Activated T-cell treated with anti-CD3 and anti-CD28 coated beads, Interleukin-2, amount 50 U/mL, for 48 hours (primary cell): ENCODE measurements at regions not wholly inside any gene's neighbourhood (a gene's known extent, or its start where the extent isn't known, plus 50 kb on each side); places are given as distances from the start of the nearest gene placed in this dataset.
A peak's percentile ranks its signal among the peaks of the same experiment; 100 is the strongest.

Experiments
- DNase-seq, 2 experiments: peaks; one replicate each; pipeline ENCODE4 v3.0.0-alpha.2; 2020

DNA sequence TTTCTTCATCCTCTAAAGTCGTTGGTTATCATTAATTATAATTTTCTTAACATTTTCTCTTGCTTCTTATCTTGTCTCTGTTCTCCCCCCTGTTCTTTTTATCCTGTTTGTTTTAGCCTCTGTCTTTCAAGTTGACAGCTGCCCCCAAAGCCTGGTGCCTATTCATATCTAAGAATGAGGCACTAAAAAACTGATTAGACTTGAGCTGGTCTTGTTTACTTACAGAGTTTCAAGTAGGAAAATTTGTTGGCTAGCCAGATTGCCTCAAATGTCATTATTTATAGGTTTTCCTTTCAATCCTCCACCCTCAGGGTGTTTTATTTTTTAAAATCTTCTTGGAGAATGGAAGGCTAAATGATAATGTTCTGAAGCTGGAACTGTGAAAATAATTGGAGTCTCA is 236.0 kb downstream of the UTP18 start:
- DNase-seq, result no peak

DNA sequence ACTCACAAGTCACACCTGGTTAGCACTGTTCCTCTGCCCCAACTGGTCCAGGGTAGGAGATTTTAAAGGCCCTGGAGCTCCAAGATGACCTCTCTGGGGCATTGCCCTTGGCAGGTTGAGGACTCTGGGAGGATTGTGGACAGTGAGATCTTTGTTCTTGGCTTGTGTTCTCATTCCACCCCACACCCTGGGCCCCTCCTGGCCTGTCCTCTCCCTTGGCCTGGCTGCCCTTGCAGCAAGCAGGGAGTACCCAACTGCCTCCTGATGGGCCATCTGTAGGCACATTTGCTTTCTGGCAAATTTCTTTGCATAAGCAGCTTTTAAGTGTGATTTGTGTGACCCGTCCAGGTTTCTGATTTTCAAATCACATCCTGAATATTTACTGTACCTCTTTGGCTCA is 239.6 kb downstream of the UTP18 start:
- DNase-seq, result no peak

DNA sequence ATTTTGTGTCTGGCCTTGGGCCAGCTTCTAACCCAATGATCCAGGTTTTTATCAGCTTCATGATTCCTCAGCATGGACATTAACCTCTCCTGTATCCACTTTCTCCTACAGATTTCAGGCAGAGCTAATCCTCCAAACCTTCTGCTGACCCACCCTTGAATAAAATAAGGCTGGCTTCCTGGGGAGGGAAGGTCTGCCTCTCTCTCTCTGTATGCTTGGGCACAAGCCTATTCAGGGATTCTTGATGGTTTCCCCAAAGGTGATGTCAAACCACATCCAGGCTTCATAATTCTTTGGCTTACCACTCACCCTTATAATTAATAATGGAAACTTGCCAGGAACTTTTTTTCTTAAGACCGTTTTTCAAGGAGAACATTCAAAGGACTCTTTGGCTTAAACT is 240.1 kb downstream of the UTP18 start:
- DNase-seq, result no peak

DNA sequence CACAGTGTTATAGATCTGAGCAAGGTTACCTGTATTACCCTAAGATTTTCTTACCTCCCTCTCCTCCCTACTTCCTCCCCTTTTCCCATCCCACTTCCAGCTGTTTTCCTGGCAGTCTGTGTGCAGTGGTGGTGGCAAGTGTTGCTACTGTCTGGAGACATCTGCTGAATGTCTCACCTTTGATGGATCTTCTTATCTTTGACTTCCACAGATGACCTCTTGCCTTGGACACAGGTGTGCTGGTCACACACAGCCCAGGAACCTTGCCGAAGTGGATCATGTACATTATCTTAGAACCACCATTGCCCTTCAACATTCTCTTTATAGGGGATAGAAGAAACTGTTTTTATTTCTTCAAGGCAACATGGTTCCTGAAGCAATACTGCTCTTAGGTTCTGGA is 245.1 kb downstream of the UTP18 start:
- no peak for DNase-seq

DNA sequence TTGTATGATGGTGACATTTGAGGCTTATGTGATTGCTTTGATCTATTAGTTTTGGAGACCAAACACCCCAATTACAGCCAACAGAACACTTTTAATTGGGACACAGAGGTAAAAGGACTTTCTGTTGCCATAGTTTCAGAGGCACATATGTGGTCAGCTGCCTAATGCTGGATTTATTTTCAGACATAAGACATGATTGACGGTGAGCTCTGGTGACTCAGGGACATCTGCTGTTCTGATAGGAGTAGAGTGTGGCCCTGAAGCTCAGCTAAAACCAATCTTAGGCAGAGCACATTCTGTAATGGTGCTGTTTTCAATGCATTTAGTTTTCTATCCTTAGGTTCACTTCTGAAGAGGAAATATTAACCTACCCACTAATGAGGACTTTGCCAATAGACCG is 247.1 kb downstream of the UTP18 start:
- no peak for DNase-seq

DNA sequence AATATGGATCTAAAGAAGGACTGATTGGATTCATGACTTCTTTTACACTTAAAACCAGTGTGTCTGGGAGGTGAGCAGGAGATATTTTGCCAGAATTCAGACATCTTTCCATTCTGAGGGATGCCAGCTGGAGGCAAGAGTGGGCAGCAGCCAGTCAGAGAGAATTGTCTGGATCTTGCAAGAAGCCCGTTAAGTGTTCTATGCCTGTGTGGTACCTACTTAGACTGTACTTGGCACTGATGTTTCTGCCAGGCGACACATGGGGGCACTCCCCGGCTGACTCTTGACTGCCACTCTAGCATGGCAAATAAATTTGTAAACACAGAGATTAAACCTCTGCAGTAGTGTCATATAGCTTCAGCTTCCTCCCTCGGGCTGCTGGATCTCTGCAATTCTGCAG is 247.7 kb downstream of the UTP18 start:
- no peak for DNase-seq

DNA sequence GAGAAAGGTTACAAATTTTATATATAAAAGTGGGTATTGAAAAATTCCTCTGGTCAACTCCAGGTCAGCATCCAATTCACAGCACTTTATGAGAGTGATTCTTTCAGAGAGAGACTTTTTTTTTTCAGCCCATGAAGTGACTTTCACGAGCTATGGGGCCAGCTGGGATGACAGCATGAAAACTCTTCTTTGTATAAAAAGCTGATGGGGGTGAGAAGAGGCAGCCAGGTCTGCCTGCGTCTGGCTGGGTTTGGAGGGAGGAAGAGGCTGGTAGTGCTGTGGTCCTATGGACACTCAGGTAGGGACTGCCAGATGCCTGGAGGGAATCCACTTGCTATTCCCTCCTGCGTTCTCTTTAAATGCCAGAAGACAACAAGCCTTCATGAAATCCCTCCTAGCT is 250.6 kb downstream of the UTP18 start:
- DNase-seq, result no peak

DNA sequence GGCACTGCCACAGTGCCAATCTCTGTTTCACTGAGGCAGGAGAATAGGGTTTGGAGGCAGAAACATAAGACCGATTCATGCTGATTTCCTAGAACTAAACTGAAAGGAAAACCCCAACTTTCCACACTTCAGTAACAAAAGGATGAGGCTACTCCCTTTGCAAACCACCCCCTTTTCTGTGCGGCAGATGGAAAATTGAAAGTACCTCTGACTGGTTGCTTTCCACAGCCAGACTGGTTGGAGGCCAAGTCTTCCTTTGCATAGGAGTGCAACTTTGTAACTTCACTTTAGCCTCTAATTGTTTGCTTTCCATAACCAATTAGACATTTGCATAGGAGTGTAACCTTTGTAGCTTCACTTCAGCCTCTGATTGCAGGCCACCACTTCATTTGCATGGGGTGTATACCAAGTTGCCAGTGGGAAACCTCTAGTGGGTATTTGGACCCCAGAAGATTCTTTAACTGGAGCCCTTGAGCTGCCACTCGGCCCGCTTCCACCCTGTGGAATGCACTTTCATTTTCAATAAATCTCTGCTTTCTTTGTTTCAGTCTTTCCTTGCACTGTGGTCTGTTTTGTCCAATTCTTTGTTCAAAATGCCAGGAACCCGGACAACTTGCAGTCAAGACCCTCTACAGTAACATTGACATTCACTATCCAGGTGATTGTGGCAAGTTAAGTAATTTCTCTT is 252.0 kb downstream of the UTP18 start:
- DNase-seq, result no peak

DNA sequence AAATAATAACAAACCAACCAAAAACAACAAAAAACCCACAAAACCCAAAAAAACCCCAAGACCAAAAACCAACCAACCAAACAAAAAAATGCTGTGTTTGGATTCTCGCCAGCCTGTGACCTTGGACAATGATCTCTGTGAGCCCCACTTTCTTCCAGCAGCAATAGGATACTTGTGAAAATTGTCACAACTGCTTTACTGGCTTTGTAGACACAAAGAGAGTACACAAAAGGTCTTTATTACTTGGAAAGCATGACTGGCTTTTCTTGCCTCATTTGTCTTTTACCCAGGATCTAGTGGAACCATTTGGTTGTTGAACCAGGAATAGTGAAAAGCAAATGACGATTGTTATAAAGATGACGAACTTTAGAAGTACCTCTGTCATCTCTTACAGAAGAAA is 256.6 kb downstream of the UTP18 start:
- no peak for DNase-seq

DNA sequence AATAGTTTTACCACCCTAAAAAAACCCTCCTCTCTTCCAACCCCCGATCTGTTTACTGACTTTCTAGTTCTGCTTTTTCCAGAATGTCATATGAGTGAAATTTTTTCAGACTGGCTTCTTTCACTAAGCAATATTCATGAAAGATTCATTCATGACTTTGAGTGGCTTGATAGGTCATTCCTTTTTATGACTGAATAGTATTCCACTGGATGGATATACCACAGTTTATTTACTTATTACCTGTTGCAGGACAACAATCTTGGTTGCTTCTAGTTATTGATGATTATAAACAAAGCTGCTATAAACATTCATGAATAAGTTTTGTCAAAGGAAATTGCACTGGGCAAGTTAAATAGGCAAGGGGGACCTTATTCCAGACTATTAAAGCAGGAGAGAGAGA is 264.2 kb downstream of the UTP18 start:
- no peak for DNase-seq

DNA sequence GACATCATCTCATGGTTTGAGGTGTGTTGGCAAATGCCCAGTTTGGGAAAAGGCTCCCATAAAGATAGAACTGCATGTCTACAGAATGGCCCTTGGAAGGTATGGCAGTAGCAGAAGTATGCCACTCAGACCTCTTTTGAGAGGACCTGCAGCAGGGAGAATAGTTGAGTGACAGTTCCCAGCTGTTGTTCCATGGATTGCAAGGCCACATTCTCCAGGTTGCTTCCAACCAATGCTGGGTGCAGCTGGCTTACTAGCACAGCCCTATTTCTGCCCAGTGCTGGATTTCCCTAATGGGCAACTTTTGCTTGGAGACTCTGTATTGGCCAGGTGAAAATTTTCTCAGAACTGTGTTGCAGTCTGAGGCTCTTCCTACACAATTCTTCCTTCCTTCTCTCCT is 266.2 kb downstream of the UTP18 start:
- DNase-seq, result no peak

DNA sequence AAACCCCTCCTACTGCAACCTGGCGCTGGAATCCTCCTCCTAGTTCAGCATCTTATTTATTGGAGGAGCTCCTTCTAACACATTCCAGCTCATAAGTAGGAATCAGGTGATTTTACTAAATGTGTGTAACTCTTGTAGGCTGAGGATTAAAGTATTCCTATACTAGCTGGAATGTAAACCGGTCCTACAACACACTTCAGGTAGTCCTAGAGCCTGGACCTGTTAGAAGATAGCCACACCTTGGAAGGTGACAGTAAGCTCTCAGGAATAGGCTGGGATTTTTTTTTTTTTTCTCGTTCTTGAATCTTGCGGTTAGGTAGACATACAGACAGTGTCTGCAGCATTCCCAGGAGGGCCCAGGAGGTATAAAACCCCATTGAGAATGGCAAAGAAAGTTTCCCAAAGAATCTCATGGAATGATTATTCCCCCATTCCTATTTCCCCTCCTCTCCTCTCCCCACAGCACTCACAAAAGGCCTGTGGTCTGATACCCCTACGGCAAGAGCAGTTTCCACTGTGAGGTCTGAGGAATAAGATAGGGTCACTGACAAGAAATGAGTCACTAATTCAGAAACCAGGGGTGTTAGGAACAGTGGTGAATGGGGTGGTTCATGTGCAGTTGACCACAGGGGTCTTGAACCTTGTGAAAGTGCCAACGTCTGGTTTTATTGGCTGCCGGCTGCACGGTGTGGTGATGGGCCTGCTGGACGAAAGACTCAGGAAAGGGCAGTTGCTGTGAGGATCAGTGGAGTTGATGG is 267.1 kb downstream of the UTP18 start:
- no peak for DNase-seq

DNA sequence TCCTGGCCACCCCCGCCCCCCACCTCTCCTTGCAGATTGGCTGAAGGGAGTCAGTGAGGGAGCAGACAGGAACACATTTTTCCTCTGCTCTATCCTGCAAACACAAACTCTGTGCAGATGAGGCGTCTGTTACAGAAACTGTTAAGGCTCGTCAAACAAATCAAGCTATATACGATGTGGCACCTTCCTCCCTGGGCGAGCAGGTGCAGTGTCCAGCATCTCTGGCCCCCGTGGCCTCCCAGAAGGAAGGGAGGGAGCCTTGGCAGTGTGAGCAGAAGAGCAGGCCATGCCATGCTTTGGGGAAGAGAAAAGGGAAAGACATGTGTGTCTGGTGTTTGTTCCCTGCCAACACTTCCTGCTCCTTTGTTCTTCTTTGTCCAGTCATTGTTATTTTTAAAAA is 267.8 kb downstream of the UTP18 start:
- DNase-seq, result no peak

DNA sequence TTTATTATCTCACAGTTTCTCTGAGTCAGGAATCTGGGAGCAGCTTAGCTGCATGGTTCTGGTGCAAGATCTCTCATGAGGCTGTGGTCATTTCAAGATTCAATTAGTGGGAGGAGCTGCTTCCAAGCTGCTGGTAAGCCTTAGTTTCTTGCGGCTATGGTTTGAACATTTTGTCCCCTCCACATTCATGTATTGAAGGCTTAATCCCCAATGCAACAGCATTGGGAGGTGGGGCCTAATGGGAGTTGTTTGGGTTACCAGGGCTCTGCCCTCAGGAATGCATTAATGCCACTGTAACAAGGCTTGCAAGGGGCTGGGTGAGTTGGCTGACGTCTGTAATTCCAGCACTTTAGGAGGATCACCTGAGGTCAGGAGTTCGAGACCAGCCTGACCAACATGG is 272.9 kb downstream of the UTP18 start:
- DNase-seq, result no peak

DNA sequence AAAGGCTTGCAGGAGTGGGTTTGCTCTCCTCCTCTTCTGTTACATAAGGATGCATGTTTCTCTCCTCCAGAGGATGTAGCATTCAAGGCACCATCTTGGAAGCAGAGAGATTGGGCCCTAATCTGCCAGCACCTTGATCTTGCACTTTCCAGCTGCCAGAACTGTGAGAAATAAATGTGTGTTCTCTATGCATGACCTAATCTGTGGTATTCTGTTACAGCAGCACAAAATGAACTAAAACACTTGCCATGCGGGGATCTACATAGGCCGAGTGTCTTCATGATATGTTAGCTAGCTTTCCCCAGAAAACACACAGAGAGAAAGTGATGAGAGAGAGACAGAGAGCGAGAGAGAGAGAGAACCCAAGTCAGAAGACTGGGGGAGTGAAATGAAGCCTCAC is 273.5 kb downstream of the UTP18 start:
- DNase-seq, result no peak

DNA sequence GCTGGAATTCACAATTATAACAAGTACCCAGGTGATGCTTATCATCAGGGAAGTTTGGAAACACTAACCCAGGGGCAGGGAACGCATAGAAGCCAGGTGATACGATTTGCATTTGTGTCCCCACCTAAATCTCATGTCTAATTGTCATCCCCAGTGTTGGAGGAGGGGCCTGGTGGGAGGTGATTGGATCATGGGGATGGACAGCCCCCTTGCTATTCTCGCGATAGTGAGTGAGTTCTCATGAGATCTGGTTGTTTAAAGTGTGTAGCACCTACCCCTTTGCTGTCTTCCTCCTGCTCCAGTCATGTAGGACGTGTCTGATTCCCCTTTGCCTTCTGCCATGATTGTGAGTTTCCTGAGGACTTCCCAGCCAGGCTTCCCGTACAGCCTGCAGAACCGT is 276.3 kb downstream of the UTP18 start:
- no peak for DNase-seq

DNA sequence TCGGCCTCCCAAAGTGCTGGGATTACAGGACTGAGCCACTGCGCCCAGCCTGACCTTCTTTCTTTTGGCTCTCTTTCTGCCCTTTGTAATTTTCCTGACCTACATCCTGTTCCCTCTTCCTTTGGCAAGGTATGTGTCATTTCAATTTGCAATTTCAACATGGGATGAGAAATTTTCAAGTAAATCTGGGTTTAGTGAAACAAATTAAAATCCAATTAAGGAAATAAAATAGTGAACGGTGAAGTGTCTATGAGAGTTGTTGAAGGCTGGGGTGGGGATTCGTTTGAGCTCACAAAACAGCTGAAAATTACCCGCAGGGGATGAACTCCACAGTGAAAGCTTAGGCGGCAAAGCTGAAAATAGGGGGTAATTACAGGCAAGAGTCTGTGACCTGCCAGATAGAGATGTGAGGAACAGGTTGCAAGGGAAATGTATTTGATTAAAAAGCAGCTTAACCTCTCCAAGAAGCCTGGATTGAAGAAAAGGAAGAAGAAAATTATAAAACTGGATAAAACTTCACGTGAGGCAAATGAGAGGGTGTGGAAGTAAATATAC is 277.7 kb downstream of the UTP18 start:
- DNase-seq, result no peak

DNA sequence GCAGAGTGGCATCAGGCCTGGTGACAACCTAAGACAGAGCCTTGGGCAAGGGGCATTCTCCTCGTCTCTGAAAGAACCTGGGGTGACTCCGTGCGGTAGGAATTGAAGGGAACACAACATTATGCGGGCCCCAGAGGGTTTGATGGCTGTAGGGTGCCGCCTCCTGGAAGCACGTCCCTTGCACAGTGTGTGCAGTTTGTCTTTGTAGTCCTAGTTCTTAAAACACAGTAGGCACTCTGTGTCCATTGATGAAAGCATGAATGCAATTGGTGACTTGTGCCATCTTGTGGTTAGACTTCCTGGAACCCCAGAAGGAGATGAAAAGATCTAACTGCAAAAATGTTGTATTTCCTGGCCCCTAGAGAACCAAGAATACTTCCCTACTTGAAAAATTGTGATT is 279.8 kb downstream of the UTP18 start:
- peak; percentile 21 to 22 for DNase-seq

DNA sequence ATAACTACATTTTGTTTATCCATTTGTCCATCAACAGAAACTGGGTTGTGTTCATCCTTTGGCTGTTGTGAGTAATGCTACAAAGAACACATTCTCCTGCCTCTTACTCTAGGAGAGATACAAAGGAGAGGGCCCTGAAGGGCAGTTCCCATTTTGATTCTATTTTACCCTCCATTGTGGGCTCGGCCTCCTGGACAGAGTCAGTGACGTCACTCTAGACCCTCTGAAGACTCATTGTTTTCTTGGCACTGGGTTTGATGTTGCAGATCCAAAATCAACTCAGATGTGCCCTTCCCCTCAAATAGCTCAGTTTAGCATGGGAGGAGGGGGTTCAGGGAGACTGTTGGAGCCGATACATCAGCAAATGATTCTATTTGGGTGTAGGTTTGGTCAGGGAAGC is 280.9 kb downstream of the UTP18 start:
- DNase-seq, result no peak

DNA sequence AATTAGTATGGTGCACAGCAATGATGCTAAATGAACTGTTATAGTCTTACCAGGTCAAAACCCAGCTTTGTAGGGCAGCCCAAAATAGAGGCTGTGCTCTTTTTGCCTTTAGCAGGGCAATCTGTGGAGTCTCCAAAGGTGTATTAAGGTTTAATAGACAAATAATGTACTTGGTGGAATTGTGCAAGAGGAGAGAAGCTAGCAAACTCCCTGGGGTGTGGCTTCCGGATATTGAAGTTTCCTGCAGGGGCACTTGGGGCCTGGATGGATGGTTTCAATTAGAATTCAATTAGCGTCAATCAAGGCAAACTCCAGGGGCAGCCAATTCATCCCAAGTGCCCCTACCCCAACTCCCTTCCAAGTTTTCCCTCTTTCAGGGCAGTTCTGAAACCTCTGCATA is 285.8 kb downstream of the UTP18 start:
- no peak for DNase-seq

DNA sequence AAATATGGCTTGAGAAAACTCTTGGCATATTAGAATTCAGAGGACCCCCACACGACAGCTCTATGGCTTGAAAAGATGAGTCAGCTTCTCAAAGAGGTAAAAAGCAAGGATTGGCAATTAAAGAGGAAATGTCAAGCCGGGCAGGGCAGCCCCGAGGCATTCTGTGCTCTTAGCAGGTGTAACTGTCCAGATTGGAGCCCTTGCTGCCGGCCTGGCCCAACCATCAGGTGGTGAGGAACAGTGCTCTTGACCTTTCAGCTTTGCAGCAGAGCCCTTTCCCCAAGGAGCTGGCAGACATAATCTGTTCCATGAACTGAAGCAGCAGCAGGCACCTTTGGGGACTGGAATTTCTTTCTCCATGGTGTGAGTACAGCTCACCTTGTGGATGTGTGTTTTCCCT is 287.8 kb downstream of the UTP18 start:
- no peak for DNase-seq

DNA sequence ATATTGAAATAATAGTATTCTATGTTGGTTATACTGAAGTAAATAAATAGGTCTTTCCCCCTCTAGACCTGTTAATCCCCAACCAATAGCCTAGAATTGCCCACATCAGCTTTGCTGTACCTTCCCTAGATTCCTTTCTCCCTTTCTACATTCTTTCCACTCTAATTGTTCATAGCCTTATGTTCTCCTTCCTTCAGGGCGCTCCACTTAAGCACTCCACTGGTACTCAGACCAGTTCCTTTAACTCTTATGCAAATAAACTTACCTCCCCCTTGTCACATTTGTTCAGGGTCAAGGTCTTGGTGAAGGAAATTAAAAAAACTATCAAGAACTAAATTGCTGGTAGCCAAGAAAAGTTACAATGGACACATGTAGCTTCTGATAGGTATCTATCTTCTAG is 294.8 kb downstream of the UTP18 start:
- DNase-seq, result no peak

DNA sequence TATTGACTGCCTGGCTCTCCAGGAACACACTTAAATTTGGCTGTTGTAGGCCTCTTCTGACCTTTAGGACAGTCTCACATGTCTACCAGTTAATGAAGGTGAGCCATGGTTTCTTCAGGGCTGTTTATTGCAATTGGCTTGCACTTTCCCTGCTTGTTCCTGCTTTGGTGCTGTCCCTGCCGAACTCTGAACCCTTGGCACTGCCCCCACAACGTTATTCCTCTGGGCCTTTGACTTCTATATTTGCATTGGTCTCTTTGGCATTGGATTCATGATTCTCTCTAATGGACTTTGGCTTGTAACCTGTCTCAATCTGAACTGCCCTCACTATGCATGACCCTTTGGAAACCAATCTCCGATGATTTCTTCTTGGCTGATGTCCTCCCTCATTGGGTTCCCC is 299.4 kb downstream of the UTP18 start:
- no peak for DNase-seq

DNA sequence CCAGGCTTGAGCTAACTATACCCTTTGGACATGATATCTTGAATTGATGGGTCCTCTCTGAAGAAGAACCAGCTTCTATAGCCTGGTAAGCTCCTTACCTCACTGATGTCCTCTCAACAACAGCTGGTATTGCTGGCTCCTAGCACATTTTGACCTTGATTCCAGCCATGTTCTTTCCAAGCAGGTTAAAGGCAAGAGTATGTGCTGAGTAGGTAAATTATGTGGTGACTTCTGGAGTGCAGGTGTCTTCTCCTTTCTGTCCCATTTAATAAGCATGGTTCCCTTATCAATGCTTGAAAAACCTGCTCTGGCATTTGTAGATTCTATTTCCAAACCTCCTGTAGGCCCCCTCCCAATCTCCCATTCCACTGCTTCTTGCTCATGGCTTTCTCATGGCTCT is 300.1 kb downstream of the UTP18 start:
- DNase-seq, result no peak

DNA sequence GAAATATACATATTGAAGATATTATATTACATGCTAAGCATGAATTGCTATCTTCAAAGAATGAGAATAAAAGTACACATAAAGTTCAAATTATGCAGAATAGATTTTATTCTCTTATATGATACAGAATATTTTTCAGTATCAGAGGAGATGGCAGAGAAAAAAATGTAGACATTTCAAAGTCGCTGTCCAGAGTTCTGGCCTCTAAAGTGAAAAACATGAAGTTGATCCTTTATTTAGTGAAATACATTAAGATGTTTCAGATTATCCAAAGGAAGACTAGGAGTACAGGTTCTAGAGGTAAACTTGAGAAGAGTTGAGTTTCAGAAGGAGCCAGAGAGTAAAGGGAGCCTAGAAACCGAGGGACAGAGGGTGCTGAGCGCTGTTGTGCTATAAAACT is 303.6 kb downstream of the UTP18 start:
- DNase-seq, result no peak
